ENCODE measurements at regions not wholly inside any gene's neighbourhood (a gene's known extent, or its start where the extent isn't known, plus 50 kb on each side); places are given as distances from the start of the nearest gene placed in this dataset.

DNA sequence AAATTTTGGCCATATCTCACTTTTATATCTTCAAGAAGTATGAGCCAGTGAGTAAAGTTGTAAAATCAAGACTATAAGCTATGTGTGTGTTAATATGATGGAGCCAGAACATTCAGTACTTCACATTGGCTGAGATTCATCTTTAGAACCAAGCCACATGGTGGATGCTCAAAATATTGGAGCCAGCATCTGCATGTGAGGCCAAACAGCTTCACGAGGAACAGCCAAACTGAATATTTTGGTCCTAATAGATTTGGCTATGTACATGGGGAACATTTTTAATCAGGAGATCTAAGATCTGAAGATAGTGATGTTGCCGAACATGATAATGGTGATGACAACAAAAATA, 1089.8 kb downstream of the TUSC7 start:
- 16 to 27% methylated on average over 2 of the region's 2 CpGs for WGBS, 2 experiments (ENCODE audit: low coverage in 1 of 2, low lambda C conversion rate in 2 of 2, missing lambda C conversion rate in 2 of 2)

DNA sequence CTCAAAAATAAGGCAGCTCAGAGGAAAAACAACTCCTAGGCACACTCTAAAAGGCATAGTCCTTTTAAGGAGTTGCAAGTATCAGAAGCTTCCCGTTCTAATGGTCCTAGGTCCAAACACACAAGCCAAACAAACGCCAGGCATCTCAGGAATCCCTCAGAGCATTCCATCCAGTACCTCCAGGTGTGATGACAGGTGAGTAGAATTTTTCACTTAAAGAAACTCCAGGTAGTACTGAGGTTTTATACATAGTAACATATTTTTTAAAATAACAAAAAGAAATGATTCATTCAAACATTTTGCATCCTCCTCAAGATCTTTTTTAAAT, 1092.3 kb downstream of the TUSC7 start:
- H3K9me3 ChIP-seq (ENCODE audit: low read depth): no peaks in the 10 kb centered on the region
- H3K9ac ChIP-seq: no peak overlapping the region
- no peak overlapping the region for H2AFZ ChIP-seq
- no peak for TF ChIP-seq EZH2phosphoT487 (IDR thresholded peaks at IDR 0.05; ENCODE audit: insufficient read depth, low read depth)
- no peak for TF ChIP-seq EZH2 (IDR thresholded peaks at IDR 0.05; ENCODE audit: insufficient read depth, poor library complexity, severe bottlenecking)
- H3K36me3 ChIP-seq (ENCODE audit: low read depth): no peaks in the 10 kb centered on the region
- H3K4me3 ChIP-seq: no peak overlapping the region
- H4K20me1 ChIP-seq (ENCODE audit: insufficient read depth): no peaks in the 10 kb centered on the region
- no peaks in the 10 kb centered on the region for H3K9me2 ChIP-seq (ENCODE audit: insufficient read depth)
- 9 to 19% methylated on average over 2 of the region's 2 CpGs for WGBS, 2 experiments (ENCODE audit: low coverage in 1 of 2, low lambda C conversion rate in 2 of 2, missing lambda C conversion rate in 2 of 2)
- H3K27me3 ChIP-seq (replicated peaks; ENCODE audit: insufficient read depth): no peaks in the 10 kb centered on the region
- no peak overlapping the region for H3K27ac ChIP-seq
- DNase-seq: no peak
- no peak overlapping the region for H3K4me2 ChIP-seq (ENCODE audit: unreplicated experiment)
- in situ Hi-C loops (cut with MboI): no loop called here
- H3K79me2 ChIP-seq (ENCODE audit: insufficient read depth): no peaks in the 10 kb centered on the region
- no peaks in the 10 kb centered on the region for H3K4me1 ChIP-seq (ENCODE audit: insufficient read depth)
- H3F3A ChIP-seq (ENCODE audit: insufficient read depth): no peaks in the 10 kb centered on the region

More for the DNA sequence above, 1089.8 kb downstream of the TUSC7 start:
- H3K4me3 ChIP-seq: no peak overlapping the region
- H3K79me2 ChIP-seq (ENCODE audit: insufficient read depth): no peaks in the 10 kb centered on the region
- no peaks in the 10 kb centered on the region for H3K36me3 ChIP-seq (ENCODE audit: low read depth)
- H3K4me1 ChIP-seq (ENCODE audit: insufficient read depth): no peaks in the 10 kb centered on the region
- no peaks in the 10 kb centered on the region for H3K9me3 ChIP-seq (ENCODE audit: low read depth)
- no peak overlapping the region for H2AFZ ChIP-seq
- no peak for DNase-seq
- H3K9me2 ChIP-seq (ENCODE audit: insufficient read depth): no peaks in the 10 kb centered on the region
- no peak for TF ChIP-seq EZH2 (IDR thresholded peaks at IDR 0.05; ENCODE audit: insufficient read depth, poor library complexity, severe bottlenecking)
- no peak for TF ChIP-seq EZH2phosphoT487 (IDR thresholded peaks at IDR 0.05; ENCODE audit: insufficient read depth, low read depth)
- H3K4me2 ChIP-seq (ENCODE audit: unreplicated experiment): no peak overlapping the region
- H4K20me1 ChIP-seq (ENCODE audit: insufficient read depth): no peaks in the 10 kb centered on the region
- H3F3A ChIP-seq (ENCODE audit: insufficient read depth): no peaks in the 10 kb centered on the region
- in situ Hi-C loops (cut with MboI): no loop called here
- H3K27me3 ChIP-seq (replicated peaks; ENCODE audit: insufficient read depth): no peaks in the 10 kb centered on the region
- no peak overlapping the region for H3K27ac ChIP-seq
- no peak overlapping the region for H3K9ac ChIP-seq

- Histone ChIP-seq H4K20me1 (ENCODE audit: insufficient read depth) (no peaks in the 10 kb centered on the region), H3K4me1 (ENCODE audit: insufficient read depth) (peaks cover under 1% of the 10 kb centered on the region; the same call in 1 of the 2 replicates), H3K9me2 (ENCODE audit: insufficient read depth) (no peaks in the 10 kb centered on the region), H3K79me2 (ENCODE audit: insufficient read depth) (no peaks in the 10 kb centered on the region), H3K27ac (no peak overlapping the region), H3K4me3 (no peak overlapping the region), H3K9ac (no peak overlapping the region), H3K36me3 (ENCODE audit: low read depth) (no peaks in the 10 kb centered on the region), H3K27me3 (replicated peaks; ENCODE audit: insufficient read depth) (no peaks in the 10 kb centered on the region), H3F3A (ENCODE audit: insufficient read depth) (no peaks in the 10 kb centered on the region), H3K9me3 (ENCODE audit: low read depth) (no peaks in the 10 kb centered on the region), H3K4me2 (ENCODE audit: unreplicated experiment) (no peak overlapping the region), H2AFZ (no peak overlapping the region)
- 35 to 43% methylated on average over 1 of the region's 1 CpG for WGBS, 2 experiments (ENCODE audit: low coverage in 1 of 2, low lambda C conversion rate in 2 of 2, missing lambda C conversion rate in 2 of 2)
- TF ChIP-seq EZH2 (IDR thresholded peaks at IDR 0.05; ENCODE audit: insufficient read depth, poor library complexity, severe bottlenecking) (no peak), EZH2phosphoT487 (IDR thresholded peaks at IDR 0.05; ENCODE audit: insufficient read depth, low read depth) (no peak)
- in situ Hi-C loops (cut with MboI): no loop called here
- no peak for DNase-seq
These were observed 1099.9 kb downstream of the TUSC7 start for GRCh38 chr3:117809186-117810081.

DNA sequence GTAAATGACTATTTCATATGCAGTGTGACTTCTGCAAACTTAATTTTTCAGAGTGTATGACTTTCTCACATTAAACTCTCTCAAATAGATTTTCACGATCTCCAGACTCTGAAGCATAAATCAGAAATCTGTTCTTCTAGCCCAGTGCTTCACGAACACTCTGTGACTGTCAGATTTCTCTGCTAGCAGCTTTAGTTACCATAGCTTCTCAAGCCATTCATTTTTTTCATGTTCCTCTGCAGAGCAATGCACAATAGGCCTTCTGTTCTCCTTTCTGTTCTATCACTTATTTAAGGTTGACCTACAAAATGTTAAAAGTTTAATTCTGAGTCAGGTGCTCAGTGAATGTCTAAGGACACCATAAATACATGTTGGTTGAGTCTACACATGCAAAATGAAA, 1102.2 kb downstream of the TUSC7 start:
- Histone ChIP-seq H3K9ac (no peak overlapping the region), H3K4me1 (ENCODE audit: insufficient read depth) (peaks cover 12% of the 10 kb centered on the region), H3K4me3 (no peak overlapping the region), H3K36me3 (ENCODE audit: low read depth) (no peaks in the 10 kb centered on the region), H4K20me1 (ENCODE audit: insufficient read depth) (no peaks in the 10 kb centered on the region), H3F3A (ENCODE audit: insufficient read depth) (0 out of 2 replicates have a peak, but pooled peaks cover 4% of the 10 kb centered on the region), H2AFZ (no peak overlapping the region), H3K9me2 (ENCODE audit: insufficient read depth) (no peaks in the 10 kb centered on the region), H3K79me2 (ENCODE audit: insufficient read depth) (no peaks in the 10 kb centered on the region), H3K27me3 (replicated peaks; ENCODE audit: insufficient read depth) (no peaks in the 10 kb centered on the region), H3K4me2 (ENCODE audit: unreplicated experiment) (no peak overlapping the region), H3K9me3 (ENCODE audit: low read depth) (no peaks in the 10 kb centered on the region), H3K27ac (no peak overlapping the region)
- TF ChIP-seq EZH2phosphoT487 (IDR thresholded peaks at IDR 0.05; ENCODE audit: insufficient read depth, low read depth) (no peak), EZH2 (IDR thresholded peaks at IDR 0.05; ENCODE audit: insufficient read depth, poor library complexity, severe bottlenecking) (no peak)
- no peak for DNase-seq
- in situ Hi-C loops (cut with MboI): no loop called here
- WGBS, 2 experiments (ENCODE audit: low coverage in 1 of 2, low lambda C conversion rate in 2 of 2, missing lambda C conversion rate in 2 of 2): 82 to 94% methylated on average over 2 of the region's 2 CpGs

Measured in GM23248 (cell line).